GM13977 (cell line): ENCODE measurements at regions not wholly inside any gene's neighbourhood (a gene's known extent, or its start where the extent isn't known, plus 50 kb on each side); places are given as distances from the start of the nearest gene placed in this dataset.

Experiments used
- DNase-seq: peaks from one replicate; pipeline ENCODE4 v3.0.0; 2012; ENCODE audit warnings: low spot score
- CTCF ChIP-seq: IDR thresholded peaks from 2 replicates; pipeline ENCODE4 v1.5.1; 2012; ENCODE audit warnings: mild to moderate bottlenecking, control low read depth; ENCODE audit not compliant: insufficient read depth; ENCODE audit errors: extremely low read depth, missing control alignments
- in situ Hi-C: fragments of 300-500 bp; cut with MboI; formaldehyde crosslinking; loops from one replicate; pipeline ENCODE4 v1.12.0; 2022; ENCODE audit warnings: low sequenced_read_pairs, low pct_unique_long_range_greater_than_20kb, mixed read lengths, inconsistent platforms; ENCODE audit not compliant: unreplicated experiment

DNA sequence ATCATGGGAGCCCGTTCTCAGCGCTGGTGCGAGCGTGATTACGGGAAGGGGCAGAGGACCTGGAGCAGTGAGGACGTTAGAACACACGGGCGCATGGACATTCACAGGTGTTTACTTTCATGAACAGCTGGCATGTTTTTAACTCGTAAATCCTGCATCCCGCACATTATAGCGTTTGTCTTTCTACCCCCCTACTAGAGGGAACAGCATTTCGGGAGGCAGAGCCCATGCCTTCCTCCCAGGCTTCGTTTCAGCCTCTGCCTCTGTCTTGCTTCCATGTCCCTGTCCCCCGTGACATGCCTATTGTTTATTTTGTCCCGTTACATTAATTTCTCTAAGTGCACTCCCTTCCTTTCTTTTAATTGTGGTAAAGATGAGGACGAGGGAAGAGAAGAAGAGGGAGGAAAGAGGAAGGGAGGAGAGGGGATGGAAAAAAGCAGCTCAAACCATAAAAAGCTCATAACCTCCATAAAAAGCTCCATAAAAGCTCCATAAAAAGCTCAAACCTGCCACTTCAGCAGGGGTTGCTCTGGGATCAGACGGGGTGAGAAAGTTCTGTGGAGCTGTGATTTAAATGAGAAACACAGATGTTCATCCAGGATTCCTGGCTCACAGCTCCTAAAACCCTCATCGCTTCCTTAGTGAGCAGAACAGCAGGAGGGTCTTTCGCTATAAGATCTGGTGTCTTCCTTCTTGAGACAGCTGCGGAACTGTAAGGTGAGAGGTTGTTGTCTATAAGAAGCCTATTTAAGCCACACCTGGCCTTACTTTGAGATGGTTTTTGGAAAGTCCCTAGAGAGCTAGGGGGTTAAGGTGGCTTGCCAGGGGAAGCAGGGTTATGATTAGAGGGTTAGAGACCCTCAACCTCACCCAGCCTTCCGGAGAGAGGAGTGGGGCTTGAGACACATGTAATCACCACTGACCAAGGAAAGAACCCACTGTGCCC is 66.6 kb upstream of the SNTG2 start:
- no peak for TF ChIP-seq CTCF
- DNase-seq = no peak
- in situ Hi-C loops = no loop called here

GRCh38 chr2:883260-883802 is 67.3 kb upstream of the SNTG2 start:
- no peak for DNase-seq
- no peak for TF ChIP-seq CTCF
- in situ Hi-C loops = no loop called here

GRCh38 chr2:881204-881918 is 69.3 kb upstream of the SNTG2 start:
- TF ChIP-seq CTCF = no peak
- peak; percentile 57 for DNase-seq
- in situ Hi-C loops = no loop called here

DNA sequence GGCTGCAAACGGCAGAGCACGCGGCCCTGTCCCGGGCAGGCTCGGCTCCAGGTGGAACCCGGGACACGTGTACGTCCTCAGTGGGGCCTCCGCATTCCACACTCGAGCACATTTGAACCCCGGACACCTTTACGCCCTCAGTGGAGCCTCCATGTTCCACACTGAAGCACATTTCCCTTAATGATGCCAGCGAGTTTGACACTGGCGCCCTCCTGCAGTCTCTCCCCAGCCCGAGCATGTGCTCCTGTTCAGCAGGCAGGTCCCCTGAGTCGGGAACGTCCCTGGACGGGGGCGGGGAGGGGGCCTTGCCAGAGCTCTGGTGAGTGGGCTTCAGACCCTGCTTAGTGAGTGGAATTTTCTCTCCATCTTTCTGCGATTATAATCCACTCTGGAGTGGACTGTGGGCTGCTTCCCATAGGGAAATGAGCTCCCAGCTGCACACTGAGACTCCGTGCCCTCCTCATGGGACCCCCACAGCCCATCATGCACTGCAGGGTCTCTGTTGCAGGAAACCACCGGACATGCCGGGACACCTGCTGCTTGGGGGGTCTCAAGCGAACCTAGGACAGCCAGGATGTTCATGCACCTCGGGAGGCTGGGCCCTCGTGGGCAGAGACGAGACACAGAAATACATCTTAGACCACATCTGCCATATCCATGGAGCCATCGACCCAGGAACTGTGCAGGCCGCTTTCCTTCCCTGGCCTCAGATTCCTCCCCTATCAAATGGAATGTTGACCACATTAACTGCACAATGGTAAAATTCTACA is 70.3 kb upstream of the SNTG2 start:
- no peak for TF ChIP-seq CTCF
- DNase-seq = no peak
- in situ Hi-C loops = no loop called here

DNA sequence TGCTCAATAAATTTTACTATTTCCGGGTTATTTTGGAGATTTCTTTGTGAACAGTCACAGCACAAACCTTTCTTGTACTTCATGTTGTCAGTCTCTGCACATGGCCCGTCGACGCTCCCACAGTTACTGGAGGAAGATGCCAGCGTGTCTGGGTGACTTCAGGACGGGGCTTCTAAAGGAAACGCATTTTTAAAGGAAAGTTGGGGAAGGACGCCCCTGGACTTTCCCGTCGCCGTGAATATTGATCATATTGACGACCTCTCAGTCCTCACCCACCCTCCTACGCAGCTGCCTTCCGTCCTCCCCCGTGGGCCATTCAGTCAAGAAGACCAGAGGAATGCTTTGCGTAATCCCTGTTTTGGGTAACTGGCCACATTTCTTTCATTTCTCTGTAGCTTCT is 71.1 kb upstream of the SNTG2 start:
- in situ Hi-C loops = no loop called here
- TF ChIP-seq CTCF = no peak

DNA sequence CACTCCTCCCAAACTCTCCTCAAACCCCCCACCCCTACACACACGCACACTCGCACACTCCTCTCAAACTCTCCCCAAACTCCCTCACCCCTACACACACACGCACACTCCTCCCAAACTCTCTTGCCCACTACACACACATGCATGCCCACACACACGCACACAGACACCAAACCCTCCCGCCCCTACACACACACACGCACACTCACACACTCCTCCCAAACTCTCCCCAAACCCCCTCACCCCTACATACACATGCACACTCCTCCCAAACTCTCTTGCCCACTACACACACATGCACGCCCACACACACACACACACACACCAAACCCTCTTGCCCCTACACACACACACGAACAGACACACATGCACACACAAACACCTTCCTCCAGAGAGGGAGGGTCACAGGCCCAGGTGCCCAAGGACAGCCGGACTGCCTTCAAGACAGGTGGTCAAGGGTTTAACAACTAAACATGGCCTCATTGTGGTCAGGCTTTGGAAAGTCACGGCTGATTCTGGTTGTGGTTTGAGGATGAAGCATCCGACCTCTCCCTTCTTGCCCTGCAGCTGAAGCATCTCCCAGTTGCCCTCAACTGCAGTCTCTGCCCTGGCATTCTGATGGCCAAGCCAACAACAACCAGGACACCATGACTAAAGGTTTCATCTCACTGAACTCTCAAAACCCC is 72.3 kb upstream of the SNTG2 start:
- no peak for DNase-seq
- in situ Hi-C loops = no loop called here
- no peak for TF ChIP-seq CTCF

More for the DNA sequence above, 71.1 kb upstream of the SNTG2 start:
- DNase-seq = no peak
